GM21786 (cell line): ENCODE measurements at regions not wholly inside any gene's neighbourhood (a gene's known extent, or its start where the extent isn't known, plus 50 kb on each side); places are given as distances from the start of the nearest gene placed in this dataset.

ENCODE experiments used
- ATAC-seq: cut with Tn5 transposase; IDR thresholded peaks from one replicate; pipeline ENCODE4 v1.9.1; 2021; ENCODE audit not compliant: unreplicated experiment

- no peak for ATAC-seq
These were observed 66.8 kb upstream of the ANK2 start for GRCh38 chr4:112982680-112983079.

GRCh38 chr4:112994732-112995464 is 54.6 kb upstream of the ANK2 start:
- ATAC-seq = no peak
